Astrocyte of the spinal cord (primary cell): ENCODE measurements at regions not wholly inside any gene's neighbourhood (a gene's known extent, or its start where the extent isn't known, plus 50 kb on each side); places are given as distances from the start of the nearest gene placed in this dataset.

Experiments
- DNase-seq: peaks from one replicate; pipeline ENCODE4 v3.0.0; 2011; ENCODE audit warnings: low read depth, low spot score
- H3K4me3 ChIP-seq: 2 replicates; pipeline ENCODE4 v1.5.1; 2011; ENCODE audit warnings: low read depth, mild to moderate bottlenecking, low read length, moderate library complexity
- in situ Hi-C: cut with HindIII; loops from 2 replicates; pipeline ENCODE4 v1.10.0; 2017; ENCODE audit warnings: low sequenced_read_pairs
- TF ChIP-seq, protein P1 (sequence below): IDR thresholded peaks from 2 replicates; pipeline ENCODE4 v1.5.1; 2012; ENCODE audit warnings: low read depth, mild to moderate bottlenecking, low read length, inconsistent platforms

DNA sequence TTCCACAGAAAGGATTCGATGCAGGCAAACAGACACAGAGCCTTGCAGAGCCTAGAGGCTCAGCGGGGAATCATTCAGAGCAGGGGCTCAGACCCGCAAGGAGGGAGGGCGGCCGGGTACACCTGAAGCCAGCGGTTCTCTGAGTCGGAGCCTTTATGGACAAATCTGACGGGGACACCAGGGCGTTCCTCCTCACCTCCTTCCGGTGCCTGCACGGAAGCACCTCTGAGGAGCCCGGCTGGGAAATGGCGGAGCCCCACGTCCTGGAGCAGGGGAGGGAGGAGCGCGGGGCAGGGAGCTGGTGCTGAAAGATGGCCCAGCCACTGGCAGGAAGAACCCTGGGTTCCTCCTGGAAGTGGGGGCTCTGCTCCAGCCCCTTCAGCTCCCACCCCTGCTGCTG lies 193.5 kb upstream of the ALKAL2 start:
- TF ChIP-seq, protein P1, sequence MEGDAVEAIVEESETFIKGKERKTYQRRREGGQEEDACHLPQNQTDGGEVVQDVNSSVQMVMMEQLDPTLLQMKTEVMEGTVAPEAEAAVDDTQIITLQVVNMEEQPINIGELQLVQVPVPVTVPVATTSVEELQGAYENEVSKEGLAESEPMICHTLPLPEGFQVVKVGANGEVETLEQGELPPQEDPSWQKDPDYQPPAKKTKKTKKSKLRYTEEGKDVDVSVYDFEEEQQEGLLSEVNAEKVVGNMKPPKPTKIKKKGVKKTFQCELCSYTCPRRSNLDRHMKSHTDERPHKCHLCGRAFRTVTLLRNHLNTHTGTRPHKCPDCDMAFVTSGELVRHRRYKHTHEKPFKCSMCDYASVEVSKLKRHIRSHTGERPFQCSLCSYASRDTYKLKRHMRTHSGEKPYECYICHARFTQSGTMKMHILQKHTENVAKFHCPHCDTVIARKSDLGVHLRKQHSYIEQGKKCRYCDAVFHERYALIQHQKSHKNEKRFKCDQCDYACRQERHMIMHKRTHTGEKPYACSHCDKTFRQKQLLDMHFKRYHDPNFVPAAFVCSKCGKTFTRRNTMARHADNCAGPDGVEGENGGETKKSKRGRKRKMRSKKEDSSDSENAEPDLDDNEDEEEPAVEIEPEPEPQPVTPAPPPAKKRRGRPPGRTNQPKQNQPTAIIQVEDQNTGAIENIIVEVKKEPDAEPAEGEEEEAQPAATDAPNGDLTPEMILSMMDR: no peak
- DNase-seq: no peak
- no peak overlapping the region for H3K4me3 ChIP-seq
- in situ Hi-C loops: no loop called here

DNA sequence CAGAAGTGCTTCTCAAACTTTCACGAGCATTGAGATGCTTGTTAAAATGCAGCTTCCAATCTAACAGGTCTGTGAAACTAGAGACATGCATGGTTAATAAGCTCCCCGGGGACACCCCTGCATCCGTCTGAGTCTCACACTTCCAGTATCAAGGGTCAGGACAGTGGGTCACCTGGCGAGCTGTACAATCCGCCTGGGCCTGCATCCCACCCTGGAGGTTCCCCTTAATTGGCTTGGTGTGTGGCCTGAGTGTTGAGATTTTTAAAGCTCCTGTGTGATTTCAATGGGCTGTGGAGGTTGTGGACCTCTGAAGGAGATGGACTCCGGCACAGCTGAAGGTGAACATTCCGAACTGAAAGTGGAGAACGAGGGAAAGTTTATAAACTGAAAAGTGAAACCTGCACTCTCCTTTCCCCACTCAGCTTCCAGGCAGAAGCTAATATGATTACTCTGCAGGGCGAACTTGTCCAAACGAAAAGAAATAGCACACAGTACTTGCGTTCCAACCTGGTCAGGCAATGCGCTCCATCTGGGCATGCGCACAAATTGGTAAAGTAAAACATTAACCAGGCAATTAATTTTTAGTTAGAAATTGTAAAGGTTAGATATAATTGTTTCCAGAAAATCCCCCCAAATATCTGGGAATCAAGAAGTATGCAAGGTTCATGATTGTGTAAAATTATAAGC lies 191.7 kb upstream of the ALKAL2 start:
- no peak for DNase-seq
- no peak overlapping the region for H3K4me3 ChIP-seq
- in situ Hi-C loops: no loop called here
- TF ChIP-seq, protein P1: no peak

DNA sequence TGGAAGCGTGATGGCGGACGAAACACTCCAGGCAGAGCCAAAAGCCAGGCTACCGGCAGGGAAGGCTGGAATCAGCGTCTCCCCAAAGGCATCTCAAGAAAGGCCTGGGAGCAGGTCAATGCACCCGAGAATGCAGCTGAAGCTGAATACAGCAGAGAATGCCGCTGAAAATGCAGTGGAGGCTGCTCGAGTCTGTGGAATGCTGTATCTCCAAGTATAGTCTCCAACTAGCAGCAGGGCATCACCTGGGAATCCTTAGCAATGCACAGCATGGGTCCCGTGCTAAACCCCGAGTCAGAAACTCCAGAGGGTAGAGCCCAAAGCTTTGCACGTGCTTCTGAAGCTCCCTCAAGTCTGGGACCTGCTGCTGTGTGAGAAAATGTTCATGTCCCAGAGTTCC lies 191.1 kb upstream of the ALKAL2 start:
- in situ Hi-C loops: no loop called here
- TF ChIP-seq, protein P1: no peak
- no peak overlapping the region for H3K4me3 ChIP-seq
- DNase-seq: no peak

DNA sequence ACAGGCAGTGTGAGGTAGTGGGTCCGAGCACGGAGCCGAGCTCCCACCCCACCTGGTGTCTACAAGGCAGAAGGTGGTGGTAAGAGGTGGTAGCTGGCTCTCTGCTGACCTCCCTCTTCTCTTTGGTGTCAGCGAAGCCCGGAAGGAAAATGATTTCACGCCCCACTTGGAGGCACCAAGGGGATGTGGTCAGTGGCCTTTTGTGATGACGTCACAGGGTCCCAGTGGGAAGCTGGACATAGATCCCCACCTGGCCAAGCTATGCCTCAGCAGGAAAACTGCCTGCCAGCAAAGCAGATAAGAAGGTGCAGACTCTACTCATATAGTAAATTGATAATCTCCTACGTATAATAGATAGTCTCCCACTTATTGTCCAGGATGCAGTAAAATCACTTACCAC lies 183.7 kb upstream of the ALKAL2 start:
- no peak overlapping the region for H3K4me3 ChIP-seq
- in situ Hi-C loops: no loop called here
- DNase-seq: no peak
- TF ChIP-seq, protein P1: no peak

- TF ChIP-seq, protein P1: no peak
- in situ Hi-C loops: no loop called here
- no peak for DNase-seq
- H3K4me3 ChIP-seq: no peak overlapping the region
Observed at GRCh38 chr2:469514-469913, 181.6 kb upstream of the ALKAL2 start.

DNA sequence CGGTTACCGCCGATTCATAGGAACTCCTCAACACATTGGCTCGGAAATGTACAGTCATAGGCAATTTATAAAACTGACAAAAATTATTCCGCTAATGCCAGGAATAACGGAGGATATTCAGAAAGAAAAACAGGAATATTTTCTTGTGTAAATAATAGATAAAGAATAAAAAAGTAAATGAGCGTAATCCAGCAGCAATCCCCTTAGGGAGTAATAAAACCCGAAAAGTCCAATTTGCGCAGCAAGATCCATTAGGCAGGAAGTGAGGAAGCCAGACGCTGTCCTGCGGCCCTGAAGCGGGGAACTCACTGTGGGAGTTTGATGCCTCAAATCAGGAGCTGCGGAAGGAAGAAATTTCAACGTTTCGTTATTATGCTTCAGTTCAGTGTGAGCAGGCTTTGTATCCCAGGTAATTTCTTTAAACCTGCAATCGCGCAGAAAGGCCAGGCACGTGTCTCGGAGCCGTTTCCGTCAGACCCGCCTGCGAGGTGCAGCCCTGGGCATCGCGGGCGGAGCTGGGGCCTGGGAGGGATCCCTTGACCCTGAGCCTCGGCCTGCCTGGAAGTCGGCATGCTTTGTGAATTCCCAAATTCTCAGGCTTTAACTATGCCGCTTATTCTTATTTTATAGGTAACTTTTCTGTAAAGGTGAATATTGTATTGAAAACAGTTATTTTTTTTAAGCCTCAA lies 180.9 kb upstream of the ALKAL2 start:
- in situ Hi-C loops: no loop called here
- H3K4me3 ChIP-seq: no peak overlapping the region
- DNase-seq: peak; percentile 4
- TF ChIP-seq, protein P1: no peak
